Adrenal gland (tissue), 5 donors: ENCODE measurements at regions not wholly inside any gene's neighbourhood (a gene's known extent, or its start where the extent isn't known, plus 50 kb on each side); places are given as distances from the start of the nearest gene placed in this dataset.

Source experiments
- CTCF ChIP-seq, 6 experiments: fragments of 450-650 bp in 4 of 6; fragments of 200-600 bp in 2 of 6; sonication (generic) in 1 of 6; IDR thresholded peaks; 1 replicate in 5 of 6; 2 replicates in 1 of 6; pipeline versions ENCODE4 v1.5.1 to v1.8.0; 2016 to 2021; ENCODE audit warnings: antibody characterized with exemption in 6 of 6, mild to moderate bottlenecking in 2 of 6, moderate library complexity in 1 of 6
- POLR2A ChIP-seq, 2 donors: fragments of 450-650 bp; IDR thresholded peaks; one replicate each; pipeline ENCODE4 v1.6.1; 2017; ENCODE audit warnings: antibody characterized with exemption in 2 of 2, mild to moderate bottlenecking in 2 of 2, moderate library complexity in 1 of 2
- donor health status: DM: no; HTN: no; CAD: no.

GRCh38 chr5:96331681-96332361, 101.2 kb downstream of the PCSK1 start:
- TF ChIP-seq POLR2A (IDR thresholded peaks at IDR 0.05), result no peak
- TF ChIP-seq CTCF (IDR thresholded peaks at IDR 0.05), result no peak
